Amygdala (tissue), 56 donors: ENCODE measurements at regions not wholly inside any gene's neighbourhood (a gene's known extent, or its start where the extent isn't known, plus 50 kb on each side); places are given as distances from the start of the nearest gene placed in this dataset.
"Not testable (repeated sequence)": the region's sequence is repeated elsewhere in the genome, so short reads cannot be mapped to it uniquely, and the experiment has no call there.

Source experiments
- DNase-seq, 56 donors: peaks; one replicate each; lab custom pipeline; 2025; lab: John Stamatoyannopoulos, UW

DNA sequence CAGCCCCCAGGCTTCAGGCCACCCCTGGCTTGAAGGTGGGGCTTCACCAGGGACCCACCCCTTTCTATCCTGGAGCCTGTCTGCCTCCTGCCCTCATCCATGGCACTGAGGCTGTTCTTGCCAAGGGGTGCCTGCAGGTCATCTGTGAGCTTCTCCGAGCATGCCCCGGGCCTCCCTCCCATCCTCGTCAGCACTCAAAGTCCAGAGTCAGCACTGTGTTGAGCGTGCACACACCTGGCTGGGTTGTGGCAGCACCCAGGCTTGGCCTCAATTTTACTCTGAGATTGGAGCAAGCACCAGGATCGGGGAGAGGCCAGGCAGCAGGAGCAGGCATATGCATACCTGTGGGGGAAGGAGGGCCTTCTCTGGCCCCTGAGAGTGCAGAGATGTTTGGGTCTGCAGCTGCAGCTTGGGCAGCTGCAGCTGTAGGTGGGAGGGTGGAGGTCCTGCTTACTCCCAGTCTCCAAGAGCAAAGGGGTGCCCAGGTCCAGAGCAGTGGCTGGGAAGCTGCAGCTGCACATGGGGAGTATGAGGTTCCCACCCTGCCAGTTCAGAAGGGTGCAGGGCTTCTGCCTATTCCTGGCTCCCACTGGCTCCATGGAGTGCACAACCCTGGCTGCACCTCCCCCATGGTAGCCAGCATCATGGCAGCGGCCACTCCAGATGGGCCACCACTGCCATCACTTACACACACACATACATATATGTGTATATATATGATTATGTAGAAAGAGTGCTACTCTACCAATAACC is 488.7 kb downstream of the JRKL start:
- DNase-seq: no peak

GRCh38 chr11:96882622-96883021 is 492.8 kb downstream of the JRKL start:
- not testable (repeated sequence) for DNase-seq

DNA sequence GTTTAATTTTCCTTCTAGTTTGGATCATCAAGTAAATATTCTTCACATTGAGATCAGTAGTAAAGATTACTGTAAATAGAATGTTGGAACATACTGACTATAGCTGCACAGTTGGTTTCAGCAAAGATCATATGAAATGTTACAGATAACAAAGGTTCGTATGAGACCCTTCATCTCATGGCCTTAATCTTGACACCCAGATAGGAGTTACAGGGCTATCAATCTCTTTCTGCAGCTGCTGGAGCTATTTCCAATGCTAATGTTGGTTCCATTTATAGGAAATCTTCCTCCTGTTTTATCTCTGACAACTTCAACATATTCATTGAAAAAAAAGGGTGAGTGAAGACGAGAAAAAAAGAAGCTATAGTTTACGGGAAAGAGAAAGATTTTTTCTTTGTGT is 495.6 kb downstream of the JRKL start:
- DNase-seq: no peak

DNA sequence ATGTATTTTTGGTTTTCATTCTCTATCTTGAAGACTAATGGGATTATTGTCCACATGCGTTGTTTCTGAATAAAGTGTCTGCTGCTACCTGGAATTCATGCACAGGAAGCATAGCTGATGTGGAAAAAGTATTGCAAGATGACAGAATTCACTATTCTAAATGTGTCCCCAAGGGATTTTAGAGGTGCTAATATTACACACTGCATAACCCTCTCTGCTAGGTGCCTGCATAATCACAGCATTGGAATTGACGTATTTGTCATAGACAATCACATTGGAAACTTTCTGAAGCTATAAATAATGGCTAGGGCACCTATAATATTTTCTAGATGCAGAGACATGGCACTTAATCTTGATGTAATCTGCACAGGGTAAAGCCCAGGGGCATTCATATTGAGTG is 496.1 kb downstream of the JRKL start:
- DNase-seq: no peak

DNA sequence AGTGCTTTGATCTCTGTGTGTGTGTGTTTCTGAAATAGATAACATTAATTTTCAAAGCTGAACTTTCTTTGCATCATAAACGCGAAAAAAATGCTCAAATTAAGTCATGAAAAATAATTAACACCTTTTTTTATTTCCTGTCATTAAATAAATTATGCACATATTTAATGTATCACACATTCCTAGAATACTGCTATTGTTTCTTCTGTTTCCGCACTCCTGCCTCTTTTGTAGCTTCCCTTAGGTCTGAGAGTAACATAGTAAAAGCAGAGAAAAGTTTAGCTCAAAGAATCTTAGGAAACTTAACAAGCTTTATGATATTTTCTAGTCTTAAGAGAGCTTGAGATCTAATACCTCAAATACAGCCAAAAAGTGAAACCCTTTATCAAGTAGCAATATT is 504.2 kb downstream of the JRKL start:
- DNase-seq: no peak

DNA sequence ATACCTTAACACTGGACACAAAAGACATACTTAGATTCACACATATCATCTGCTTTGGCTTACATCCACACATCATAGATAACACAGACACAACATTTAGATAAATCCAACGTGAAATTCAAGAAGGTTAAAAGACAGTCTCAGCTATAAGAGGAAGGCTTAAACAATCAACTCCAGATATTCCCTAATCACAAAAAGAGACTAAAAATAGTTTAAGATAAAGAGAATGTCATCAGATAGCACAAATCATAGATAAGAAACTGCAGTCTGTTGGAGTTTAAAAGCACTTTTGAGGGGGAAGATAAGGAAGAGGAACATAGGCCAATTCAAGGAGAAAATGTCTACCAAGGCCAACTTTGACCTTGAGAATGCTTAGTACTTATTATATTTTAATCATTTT is 504.8 kb downstream of the JRKL start:
- DNase-seq: no peak

DNA sequence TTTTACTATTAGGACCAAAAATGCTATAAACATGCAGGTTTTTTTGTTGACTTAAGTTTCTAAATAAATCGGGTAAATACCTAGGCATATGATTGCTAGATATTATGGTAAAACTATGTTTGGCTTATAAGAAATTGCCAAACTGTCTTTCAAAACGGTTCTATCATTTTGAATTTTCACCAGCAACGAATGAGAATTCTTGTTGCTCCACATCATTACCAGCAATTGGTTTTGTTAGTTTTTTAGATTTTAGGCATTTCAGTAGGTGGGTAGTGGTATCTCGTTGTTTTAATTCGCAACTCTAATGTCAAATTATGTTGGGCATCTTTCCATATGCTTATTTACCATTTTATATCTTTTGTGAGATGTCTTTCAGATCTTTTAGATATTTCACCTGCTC is 510.2 kb downstream of the JRKL start:
- DNase-seq: no peak

GRCh38 chr11:96905143-96905542 is 515.3 kb downstream of the JRKL start:
- DNase-seq: no peak

DNA sequence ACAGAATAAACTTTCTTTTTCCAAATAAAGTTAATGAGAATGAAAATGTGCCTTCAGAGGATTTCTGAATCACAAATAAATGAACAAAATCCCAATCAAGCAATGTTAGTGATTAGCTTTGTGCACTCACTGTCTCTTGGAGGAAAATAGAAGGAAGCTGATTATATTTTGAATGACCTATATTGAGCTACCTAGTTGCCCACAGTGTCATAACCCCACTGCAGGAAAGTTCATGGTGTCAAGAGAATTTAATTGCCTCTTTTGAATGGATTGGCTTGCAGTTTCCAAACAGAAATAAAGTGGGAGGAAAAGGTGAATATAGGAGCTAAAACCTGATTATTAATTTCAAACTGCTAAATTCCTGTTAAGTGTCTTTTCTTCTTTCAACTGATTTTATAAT is 515.9 kb downstream of the JRKL start:
- no peak for DNase-seq

DNA sequence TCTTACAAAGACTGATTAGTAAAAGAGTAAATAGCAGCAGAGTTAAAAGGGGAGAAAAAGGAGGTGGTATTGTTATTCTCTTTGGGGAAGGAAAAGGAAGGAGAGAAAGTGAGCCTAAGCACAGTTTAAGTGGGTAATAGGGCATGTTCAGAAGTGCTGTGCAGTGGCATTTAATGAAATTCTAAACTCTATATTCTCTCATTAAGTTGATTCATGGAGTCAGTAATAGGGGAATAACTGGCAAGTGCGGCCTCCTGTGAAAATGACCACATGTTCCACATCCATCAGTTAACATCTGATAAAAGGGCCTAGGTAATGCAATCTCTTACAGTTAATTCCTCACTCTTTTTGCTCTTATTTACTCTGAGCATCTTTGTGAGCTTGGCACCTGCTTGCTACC is 516.7 kb downstream of the JRKL start:
- no peak for DNase-seq

DNA sequence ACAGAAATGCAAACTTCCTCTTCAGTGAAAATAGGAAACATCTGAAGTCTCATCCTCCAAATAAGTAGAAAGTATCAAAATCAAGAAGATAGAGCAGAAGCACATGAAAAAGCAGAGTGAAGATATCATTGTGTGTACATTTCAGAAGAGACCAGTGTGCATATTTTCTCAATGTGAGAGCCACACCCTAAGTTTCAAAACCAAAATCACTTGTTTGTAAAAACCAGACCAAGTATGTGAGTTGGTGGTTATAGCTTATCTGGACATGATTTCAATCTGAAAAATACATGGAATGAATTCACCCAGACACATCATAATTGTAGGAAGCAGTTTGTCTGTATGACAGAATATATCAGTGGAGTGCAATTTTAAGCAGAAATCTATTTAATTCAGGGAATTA is 536.0 kb downstream of the JRKL start:
- DNase-seq: no peak

GRCh38 chr11:96940227-96940626 is 550.4 kb downstream of the JRKL start:
- no peak for DNase-seq

DNA sequence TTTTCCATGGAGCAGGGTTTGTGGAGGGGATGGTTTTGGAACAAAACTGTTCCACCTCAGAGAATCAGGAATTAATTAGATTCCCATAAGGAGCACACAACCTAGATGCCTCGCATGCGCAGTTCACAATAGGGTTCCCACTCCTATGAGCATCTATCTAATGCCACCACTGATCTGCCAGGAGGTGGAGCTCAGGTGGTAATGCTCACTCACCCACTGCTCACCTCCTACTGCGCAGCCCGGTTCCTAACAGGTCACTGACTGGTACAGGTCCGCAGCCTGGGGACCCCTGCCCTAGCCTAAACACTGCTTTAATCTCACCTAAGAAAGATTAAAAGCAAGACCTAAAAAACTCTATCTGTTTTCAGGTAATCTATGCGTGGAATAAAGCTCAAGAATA is 553.0 kb downstream of the JRKL start:
- no peak for DNase-seq

DNA sequence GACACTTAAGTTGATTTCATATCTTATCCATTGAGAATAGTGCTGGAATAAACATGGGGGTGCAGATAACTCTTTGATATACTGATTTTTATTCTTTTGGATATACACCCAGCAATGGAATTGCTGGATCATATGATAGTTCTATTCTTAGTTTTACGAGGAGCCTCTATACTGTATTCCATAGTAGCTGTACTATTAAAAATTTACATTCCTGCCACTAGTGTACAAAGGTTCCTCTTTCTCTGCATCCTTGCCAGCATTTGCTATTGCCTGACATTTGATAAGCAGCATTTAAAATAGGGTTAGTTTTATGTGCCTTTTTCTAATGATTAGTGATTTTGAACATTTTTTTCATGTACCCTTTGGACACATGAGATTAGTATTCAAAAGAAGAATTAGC is 554.2 kb downstream of the JRKL start:
- no peak for DNase-seq

DNA sequence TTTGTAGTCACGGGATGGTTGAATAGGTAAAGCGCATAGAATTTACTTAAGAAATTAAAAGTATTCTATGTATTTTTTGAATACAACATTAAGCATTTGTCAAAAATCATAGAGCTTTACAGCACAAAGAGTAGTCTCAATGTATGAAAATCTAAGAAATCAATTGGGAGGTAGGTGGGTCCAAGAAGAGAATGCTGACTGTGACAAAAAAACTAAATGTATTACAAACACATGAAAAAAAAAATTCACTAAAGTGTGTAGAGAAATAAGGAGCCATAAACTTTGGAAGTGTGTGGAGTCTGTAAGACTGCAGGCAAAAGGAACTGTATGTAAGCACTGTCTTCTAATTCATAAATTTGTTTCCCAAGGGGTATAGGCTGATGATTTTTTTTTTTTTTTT is 558.3 kb downstream of the JRKL start:
- no peak for DNase-seq

DNA sequence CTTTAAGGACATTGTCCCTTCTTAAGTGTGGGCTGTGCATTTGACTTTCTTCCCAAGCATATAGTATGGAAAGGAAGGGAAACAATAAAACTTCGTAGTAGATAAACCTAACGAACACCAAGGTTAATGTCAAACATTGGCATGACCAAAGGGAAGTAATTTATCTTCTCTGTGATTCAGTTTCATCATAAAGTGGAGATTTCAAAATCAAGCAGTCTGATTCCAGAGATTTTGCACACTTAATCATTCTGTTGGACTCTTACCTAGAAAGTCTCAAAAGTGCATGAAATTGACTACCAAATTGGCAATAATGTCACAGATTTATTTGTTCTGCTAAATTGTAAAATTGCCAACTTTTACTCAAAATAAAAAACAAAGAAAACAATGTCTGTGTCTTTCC is 559.7 kb downstream of the JRKL start:
- DNase-seq: no peak

GRCh38 chr11:96954587-96955242 is 564.9 kb downstream of the JRKL start:
- DNase-seq: no peak

DNA sequence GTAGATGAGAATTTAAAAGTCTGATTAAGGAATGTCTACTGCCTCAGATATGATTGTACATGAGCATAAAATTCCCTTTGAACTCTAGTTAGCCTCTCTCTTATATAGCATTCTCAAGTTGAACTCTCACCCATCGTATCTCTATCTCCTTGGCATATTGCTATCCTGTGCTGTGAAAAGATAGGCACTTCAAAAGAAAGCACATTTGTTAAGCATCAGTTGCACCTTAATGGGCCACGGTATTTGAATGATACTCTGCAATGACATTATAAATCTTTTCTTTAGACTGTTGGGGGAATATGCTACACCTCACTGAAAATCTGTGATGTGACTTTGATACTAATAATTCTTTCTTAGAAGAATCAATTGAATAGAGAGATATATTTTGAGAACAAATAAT is 570.7 kb downstream of the JRKL start:
- no peak for DNase-seq

DNA sequence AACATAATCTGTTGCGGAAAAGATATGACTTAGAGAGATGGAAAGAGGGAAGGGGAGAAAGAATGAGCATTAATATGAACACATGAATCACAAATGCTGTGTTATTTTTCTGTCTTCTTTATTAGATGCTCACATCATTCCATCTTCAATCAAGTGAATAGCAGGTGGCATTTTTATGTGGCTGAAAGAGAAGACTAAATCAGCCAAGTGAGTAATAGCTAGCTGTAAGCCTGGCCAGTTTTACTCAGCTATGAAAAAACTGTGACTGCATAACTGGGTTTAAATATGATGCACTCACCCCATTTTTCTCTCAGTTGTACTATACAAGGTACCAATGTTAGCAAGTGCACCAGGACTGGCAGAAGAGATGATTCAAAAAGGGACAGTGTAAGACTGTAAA is 571.1 kb downstream of the JRKL start:
- DNase-seq: no peak

DNA sequence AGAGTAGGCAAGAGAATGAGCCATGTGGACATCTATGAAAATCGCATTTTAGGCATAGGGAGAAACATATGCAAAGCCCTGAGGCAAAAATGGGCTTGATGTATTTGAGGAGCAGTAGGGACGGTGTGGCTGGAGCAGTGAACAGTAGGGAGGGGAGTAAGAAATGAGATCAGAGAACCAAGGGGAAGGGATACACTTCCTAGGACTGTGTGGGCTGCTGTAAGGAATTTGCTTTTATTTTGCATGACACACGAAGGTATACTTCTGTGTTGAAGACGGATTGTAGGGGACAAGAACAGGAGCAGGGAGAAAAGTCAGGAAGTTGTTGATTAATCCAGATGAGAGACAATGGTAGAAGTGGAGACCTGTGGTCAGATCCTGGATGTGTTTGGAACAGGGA is 572.1 kb downstream of the JRKL start:
- DNase-seq: no peak

GRCh38 chr11:96963375-96963774 is 573.6 kb downstream of the JRKL start:
- DNase-seq: no peak

GRCh38 chr11:96964661-96965060 is 574.8 kb downstream of the JRKL start:
- no peak for DNase-seq

DNA sequence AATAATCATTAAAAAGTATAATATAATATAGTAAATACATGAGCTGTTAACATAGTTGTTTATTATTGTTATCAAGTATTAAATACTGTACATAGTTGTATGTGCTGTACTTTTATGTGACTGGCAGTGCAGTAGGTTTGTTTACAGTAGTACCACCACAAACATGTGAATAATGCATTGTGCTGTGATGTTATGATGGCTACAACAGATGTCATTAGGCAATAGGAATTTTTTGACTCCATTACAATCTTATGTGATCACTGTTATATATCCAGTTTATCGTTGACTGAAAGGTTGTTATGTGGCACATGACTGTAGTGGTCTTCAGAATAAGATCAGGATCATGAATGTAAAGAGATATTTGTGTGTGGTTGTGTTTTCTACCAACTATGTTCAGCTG is 577.8 kb downstream of the JRKL start:
- no peak for DNase-seq
